Heart right ventricle (tissue), 16 donors: ENCODE measurements at regions not wholly inside any gene's neighbourhood (a gene's known extent, or its start where the extent isn't known, plus 50 kb on each side); places are given as distances from the start of the nearest gene placed in this dataset.

Experiments used
- ATAC-seq, 8 donors: fragments of 200-7000 bp; cut with Tn5 transposase; one replicate each; pipeline ENCODE4 v1.9.1; 2020; ENCODE audit warnings: mild to moderate bottlenecking in 8 of 8, moderate library complexity in 8 of 8, moderate number of reproducible peaks in 1 of 8
- DNase-seq, 2 donors: peaks; one replicate each; pipeline ENCODE4 v3.0.0-alpha.2; 2020
- H3K27ac ChIP-seq, 10 donors: fragments of 200-600 bp; sonication (generic) in 2 of 10; one replicate each; pipeline versions ENCODE4 v1.5.0 to v1.8.0; 2020 to 2022; ENCODE audit warnings: mild to moderate bottlenecking in 3 of 10
- H3K27me3 ChIP-seq, 7 donors: fragments of 200-600 bp; one replicate each; pipeline ENCODE4 v1.8.0; 2021 to 2022; ENCODE audit warnings: mild to moderate bottlenecking in 2 of 7
- H3K36me3 ChIP-seq, 9 donors: fragments of 200-600 bp; sonication (generic) in 1 of 9; one replicate each; pipeline versions ENCODE4 v1.5.0 to v1.8.0; 2020 to 2022; ENCODE audit warnings: mild to moderate bottlenecking in 2 of 9
- H3K4me1 ChIP-seq, 9 donors: fragments of 200-600 bp; sonication (generic) in 1 of 9; one replicate each; pipeline versions ENCODE4 v1.5.0 to v1.8.0; 2020 to 2022; ENCODE audit warnings: mild to moderate bottlenecking in 4 of 9
- H3K4me3 ChIP-seq, 10 donors: fragments of 200-600 bp; sonication (generic) in 2 of 10; one replicate each; pipeline versions ENCODE4 v1.5.0 to v1.8.0; 2020 to 2022; ENCODE audit warnings: mild to moderate bottlenecking in 7 of 10, moderate library complexity in 2 of 10
- H3K9me3 ChIP-seq, 11 donors: fragments of 200-600 bp in 10 of 11; sonication (generic) in 2 of 11; one replicate each; pipeline versions ENCODE4 v1.5.0 to v1.8.0; 2013 to 2022; ENCODE audit warnings: mild to moderate bottlenecking in 2 of 11, control low read depth in 1 of 11, moderate library complexity in 1 of 11
- CTCF ChIP-seq, 9 donors: fragments of 200-600 bp; sonication (generic) in 2 of 9; IDR thresholded peaks; one replicate each; pipeline versions ENCODE4 v1.5.0 to v1.8.0; 2021 to 2022; ENCODE audit warnings: antibody characterized with exemption in 9 of 9, mild to moderate bottlenecking in 5 of 9, moderate library complexity in 1 of 9
- WGBS, 2 donors: extraction: QIAGEN DNeasy Blood & Tissue Kit; methylation state at CpG; one replicate each; pipeline ENCODE4 v1.1.7; 2013; ENCODE audit warnings: inconsistent platforms in 1 of 2; 5-methylcytosine and 5-hydroxymethylcytosine counted together
- intact Hi-C, 10 donors: fragments of 100-400 bp; cut with DNase I; formaldehyde crosslinking; loops; one replicate each; pipeline versions ENCODE4 v1.11.1 to v1.14.2; 2022
- donor health status: Arrhythmogenic right ventricular cardiomyopathy.
- donor health status: ischemic (EF 13 %, LVEDD 7.1; RV severe dilation, severe dysfunction).
- donor health status: healthy with polysubstance abuse.
- donor health status: DM: no; HTN: yes; CAD: no.
- donor health status: DM: no; HTN: no; CAD: no.
- donor health status: ischemic (EF 25% LVEDD 6.9; RV normal size, moderate dysfunction).
- donor health status: ischemic (EF 25% LVEDD 5.7; RV mildly dilated, moderate dysfunction).
- donor health status: healthy.
- donor health status: DM: yes; HTN: yes; CAD: no.
- donor health status: Ischemic cardiomyopathy.
- donor health status: ischemic (EF 35%, LVEDD 5.7; RV mildly dilated, moderate dysfunction).
- donor health status: nonischemic (EF 11% LVEDD 7.7; RV severe dilation, severe dysfunction).
- donor health status: DM: yes; HTN: yes; CAD: no.
- donor health status: PGD.
- donor health status: ischemic (EF 29% LVEDD 5.4; RV normal size, mild dysfunction).
- donor health status: nonischemic (EF 23%, LVEDD 6.1; RV moderate dilation, normal function).

- no peak overlapping the region for H3K4me3 ChIP-seq
- ATAC-seq (no peak), DNase-seq (no peak)
- intact Hi-C loops: no loop called here
- peaks cover 0 to 2% (median 0%) of the 10 kb centered on the region in 11 donors for H3K9me3 ChIP-seq
- peaks cover 0 to 59% (median 31%) of the 10 kb centered on the region in 7 donors for H3K27me3 ChIP-seq
- no peaks in the 10 kb centered on the region for H3K36me3 ChIP-seq
- WGBS, 2 donors: 40 to 41% methylated on average over 11 of the region's 11 CpGs
- H3K4me1 ChIP-seq: no peaks in the 10 kb centered on the region
- TF ChIP-seq CTCF (IDR thresholded peaks at IDR 0.05): no peak
- H3K27ac ChIP-seq: no peak overlapping the region
These were observed 850.6 kb downstream of the TYW1 start for GRCh38 chr7:67847092-67847787.

- no peaks in the 10 kb centered on the region for H3K4me1 ChIP-seq
- intact Hi-C loops: no loop called here
- no peak for ATAC-seq
- H3K27me3 ChIP-seq: peaks cover 0 to 29% (median 7%) of the 10 kb centered on the region in 7 donors
- H3K9me3 ChIP-seq: no peaks in the 10 kb centered on the region
- no peak overlapping the region for H3K4me3 ChIP-seq
- 76 to 80% methylated on average over 22 of the region's 22 CpGs for WGBS, 2 donors
- no peak overlapping the region for H3K27ac ChIP-seq
- TF ChIP-seq CTCF (IDR thresholded peaks at IDR 0.05): no peak
- no peaks in the 10 kb centered on the region for H3K36me3 ChIP-seq
- no peak for DNase-seq
These were observed 857.9 kb downstream of the TYW1 start for GRCh38 chr7:67854221-67855178.

DNA sequence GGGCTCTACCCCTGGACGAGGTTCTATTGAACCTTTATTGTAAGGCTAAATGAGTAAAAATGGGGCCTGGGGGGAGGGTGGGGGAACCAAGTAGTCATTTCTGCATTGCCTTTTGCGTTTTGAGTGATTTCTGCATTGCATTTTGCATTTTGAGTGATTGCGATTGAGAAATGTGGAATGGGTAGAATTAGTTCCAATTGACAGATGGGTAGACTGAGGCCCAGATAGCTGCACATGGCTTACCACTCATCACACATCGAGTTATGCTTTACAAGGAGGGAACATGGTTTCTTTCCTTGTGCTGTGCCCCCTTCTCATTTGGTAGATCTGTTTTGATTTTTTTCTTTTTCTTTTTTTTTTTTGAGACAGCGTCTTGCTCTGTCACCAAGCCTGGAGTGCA is 858.7 kb downstream of the TYW1 start:
- ATAC-seq: no peak
- intact Hi-C loops: no loop called here

More for the DNA sequence above, 858.7 kb downstream of the TYW1 start:
- Histone ChIP-seq H3K27me3 (peaks cover 0 to 29% (median 7%) of the 10 kb centered on the region in 7 donors), H3K4me1 (no peaks in the 10 kb centered on the region), H3K9me3 (no peaks in the 10 kb centered on the region), H3K27ac (no peak overlapping the region), H3K4me3 (no peak overlapping the region), H3K36me3 (no peaks in the 10 kb centered on the region)
- DNase-seq: no peak
- WGBS, 2 donors: 64 to 69% methylated on average over 5 of the region's 5 CpGs
- no peak for TF ChIP-seq CTCF (IDR thresholded peaks at IDR 0.05)
